HUES48 (cell line): ENCODE measurements at regions not wholly inside any gene's neighbourhood (a gene's known extent, or its start where the extent isn't known, plus 50 kb on each side); places are given as distances from the start of the nearest gene placed in this dataset.

ENCODE experiments used
- H3K27ac ChIP-seq: one replicate; pipeline ENCODE4 v1.7.0; 2013; ENCODE audit warnings: low read depth, low read length, inconsistent platforms
- H3K27me3 ChIP-seq: 2 replicates; pipeline ENCODE4 v1.6.1; 2013; ENCODE audit warnings: mild to moderate bottlenecking, low read length; ENCODE audit not compliant: control insufficient read depth, insufficient read depth
- H3K36me3 ChIP-seq: 2 replicates; pipeline ENCODE4 v1.6.1; 2013; ENCODE audit warnings: low read length; ENCODE audit not compliant: control insufficient read depth, insufficient read depth
- H3K4me1 ChIP-seq: 2 replicates; pipeline ENCODE4 v1.6.1; 2013; ENCODE audit warnings: mild to moderate bottlenecking, low read length; ENCODE audit not compliant: control insufficient read depth, insufficient read depth
- H3K4me3 ChIP-seq: 2 replicates; pipeline ENCODE4 v1.5.1; 2013; ENCODE audit warnings: mild to moderate bottlenecking, low read depth, low read length
- H3K9ac ChIP-seq: 2 replicates; pipeline ENCODE4 v1.6.1; 2013; ENCODE audit warnings: mild to moderate bottlenecking, low read depth, low read length, moderate library complexity
- H3K9me3 ChIP-seq: 2 replicates; pipeline ENCODE4 v1.6.1; 2013; ENCODE audit warnings: low read length; ENCODE audit not compliant: control insufficient read depth, insufficient read depth

GRCh38 chr10:117669122-117669521, 126.6 kb downstream of the EMX2 start:
- Histone ChIP-seq H3K36me3 (no peaks in the 10 kb centered on the region), H3K27ac (no peak overlapping the region), H3K9me3 (no peaks in the 10 kb centered on the region), H3K9ac (no peak overlapping the region), H3K4me1 (no peaks in the 10 kb centered on the region), H3K4me3 (no peak overlapping the region), H3K27me3 (no peaks in the 10 kb centered on the region)

DNA sequence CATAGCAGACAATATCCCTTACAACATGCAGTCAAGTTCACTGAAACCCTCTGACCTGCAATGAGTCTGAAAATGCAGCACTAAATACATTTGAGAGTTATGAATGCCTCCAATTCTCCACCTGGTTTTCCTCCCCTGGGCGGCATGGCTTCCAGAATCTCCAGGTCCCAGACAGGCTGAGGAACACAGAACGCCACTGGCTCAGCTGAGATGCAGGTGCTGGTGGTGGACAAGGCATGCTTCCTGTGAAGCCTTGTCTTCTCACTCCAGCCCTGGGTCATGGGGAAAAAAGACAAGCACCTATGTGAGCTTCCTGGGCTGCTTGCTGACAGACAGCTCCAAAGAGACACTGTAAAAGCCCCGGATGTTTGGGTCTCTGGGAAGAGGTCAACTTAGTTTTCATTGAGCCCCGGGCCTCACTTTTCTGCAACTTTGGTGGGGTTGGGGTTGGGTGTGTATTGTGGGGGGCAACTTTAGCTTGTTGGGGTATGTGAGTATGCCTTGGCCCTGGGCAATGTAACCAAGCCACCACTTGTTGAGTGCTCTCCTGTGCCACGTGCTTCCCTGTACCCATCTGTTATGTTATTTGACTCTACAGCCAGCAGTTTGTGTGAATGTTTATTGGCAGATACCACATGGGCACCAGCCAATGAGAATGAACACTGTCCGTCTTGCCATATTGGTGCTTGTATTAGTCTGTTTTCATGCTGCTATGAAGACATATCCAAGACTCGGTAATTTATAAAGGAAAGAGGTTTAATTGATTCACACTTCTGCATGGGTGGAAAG, 127.8 kb downstream of the EMX2 start:
- H3K27ac ChIP-seq: no peak overlapping the region
- no peaks in the 10 kb centered on the region for H3K27me3 ChIP-seq
- H3K4me3 ChIP-seq: no peak overlapping the region
- no peaks in the 10 kb centered on the region for H3K9me3 ChIP-seq
- H3K36me3 ChIP-seq: no peaks in the 10 kb centered on the region
- H3K9ac ChIP-seq: no peak overlapping the region
- H3K4me1 ChIP-seq: no peaks in the 10 kb centered on the region

DNA sequence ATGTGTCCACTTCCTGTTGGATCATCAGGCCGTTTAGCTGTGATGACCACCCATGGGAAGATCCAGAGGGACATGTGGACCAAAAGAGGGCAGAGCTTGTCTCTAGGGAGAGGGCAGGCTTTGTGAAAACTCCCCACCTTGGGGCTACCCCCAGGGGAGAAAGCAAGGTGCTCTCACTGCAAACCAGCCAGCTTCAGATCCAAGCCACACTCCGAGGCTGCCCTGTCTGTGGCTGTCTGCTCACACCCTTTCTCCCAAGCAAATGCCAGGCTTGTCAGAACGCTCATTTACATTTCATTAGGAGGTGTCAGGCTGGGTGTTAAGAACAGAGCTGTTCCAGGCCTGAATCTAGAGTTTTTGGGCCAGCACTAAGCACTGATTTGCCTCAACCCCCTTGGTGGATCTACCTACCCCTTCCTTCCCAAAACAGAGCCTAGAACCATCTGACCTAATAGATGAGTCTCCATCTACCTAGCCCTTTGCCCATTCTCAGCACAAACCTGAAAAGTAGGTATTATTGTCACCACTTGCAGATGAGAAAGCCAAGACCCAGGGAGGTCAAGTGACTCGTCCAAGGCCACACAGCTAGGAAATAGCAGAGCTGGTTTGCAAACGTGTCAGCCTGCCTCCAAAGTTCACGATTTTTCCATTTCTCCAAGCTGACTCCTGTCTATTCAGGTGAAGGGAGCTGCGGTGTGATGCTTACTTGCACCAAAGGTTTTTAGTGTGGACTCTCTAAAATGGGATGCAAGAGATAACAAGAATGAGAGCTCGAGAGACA, 130.9 kb downstream of the EMX2 start:
- Histone ChIP-seq H3K36me3 (no peaks in the 10 kb centered on the region), H3K9me3 (no peaks in the 10 kb centered on the region), H3K27me3 (no peaks in the 10 kb centered on the region), H3K4me1 (no peaks in the 10 kb centered on the region), H3K4me3 (no peak overlapping the region), H3K27ac (no peak overlapping the region), H3K9ac (no peak overlapping the region)

DNA sequence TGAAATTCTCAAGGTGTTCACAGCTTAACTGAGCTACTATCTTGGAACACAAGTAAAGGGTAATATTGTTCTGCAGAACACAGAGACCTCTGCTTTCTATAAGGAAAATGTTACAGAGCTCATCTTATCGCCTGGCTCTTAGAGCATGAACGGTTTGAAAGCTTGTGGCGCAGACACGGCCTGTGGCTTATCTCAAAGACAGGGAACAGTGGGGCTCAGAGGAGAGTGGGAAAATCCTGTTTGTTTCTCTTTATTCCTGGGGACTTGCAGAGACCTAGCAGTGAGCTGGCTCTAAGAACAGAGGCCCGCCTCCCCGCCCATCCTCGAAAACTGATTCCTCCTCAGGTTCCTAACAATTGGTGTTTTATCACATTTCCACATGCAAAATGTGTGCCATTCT, 131.7 kb downstream of the EMX2 start:
- Histone ChIP-seq H3K9ac (no peak overlapping the region), H3K4me3 (no peak overlapping the region), H3K4me1 (no peaks in the 10 kb centered on the region), H3K36me3 (no peaks in the 10 kb centered on the region), H3K9me3 (no peaks in the 10 kb centered on the region), H3K27me3 (no peaks in the 10 kb centered on the region), H3K27ac (no peak overlapping the region)

DNA sequence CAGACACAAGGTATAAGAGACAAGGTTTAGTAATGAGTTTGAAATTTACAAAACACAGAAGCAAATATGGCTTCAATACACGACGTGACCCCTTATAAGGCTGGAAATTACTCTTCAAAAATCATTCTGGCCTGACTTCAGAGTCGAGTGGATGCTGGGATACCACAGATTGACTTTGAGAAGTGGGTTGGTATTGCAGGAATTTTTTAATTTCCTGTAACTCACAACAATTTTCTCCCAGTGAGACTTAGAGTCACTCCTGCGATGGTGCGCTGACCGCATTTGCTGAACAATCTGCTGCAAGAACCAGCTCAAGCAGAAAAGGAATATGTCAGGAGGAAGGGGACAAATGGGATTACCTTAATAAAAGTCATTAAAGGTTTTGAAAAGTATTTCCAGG, 132.1 kb downstream of the EMX2 start:
- H3K9me3 ChIP-seq: no peaks in the 10 kb centered on the region
- no peak overlapping the region for H3K27ac ChIP-seq
- H3K4me3 ChIP-seq: no peak overlapping the region

GRCh38 chr10:117675514-117676055, 133.0 kb downstream of the EMX2 start:
- H3K27me3 ChIP-seq: no peaks in the 10 kb centered on the region
- no peaks in the 10 kb centered on the region for H3K36me3 ChIP-seq
- H3K4me3 ChIP-seq: no peak overlapping the region
- no peaks in the 10 kb centered on the region for H3K4me1 ChIP-seq
- no peak overlapping the region for H3K9ac ChIP-seq
- H3K9me3 ChIP-seq: no peaks in the 10 kb centered on the region
- H3K27ac ChIP-seq: no peak overlapping the region

More for the DNA sequence above, 132.1 kb downstream of the EMX2 start:
- Histone ChIP-seq H3K9ac (no peak overlapping the region), H3K27me3 (no peaks in the 10 kb centered on the region), H3K36me3 (no peaks in the 10 kb centered on the region), H3K4me1 (no peaks in the 10 kb centered on the region)

GRCh38 chr10:117677239-117677638, 134.7 kb downstream of the EMX2 start:
- Histone ChIP-seq H3K4me1 (no peaks in the 10 kb centered on the region), H3K4me3 (no peak overlapping the region), H3K27me3 (no peaks in the 10 kb centered on the region), H3K9me3 (no peaks in the 10 kb centered on the region), H3K27ac (no peak overlapping the region), H3K9ac (no peak overlapping the region), H3K36me3 (no peaks in the 10 kb centered on the region)

GRCh38 chr10:117677890-117678500, 135.4 kb downstream of the EMX2 start:
- H3K27ac ChIP-seq: no peak overlapping the region
- no peaks in the 10 kb centered on the region for H3K27me3 ChIP-seq
- no peaks in the 10 kb centered on the region for H3K9me3 ChIP-seq
- no peak overlapping the region for H3K9ac ChIP-seq
- H3K4me1 ChIP-seq: no peaks in the 10 kb centered on the region
- H3K4me3 ChIP-seq: no peak overlapping the region
- H3K36me3 ChIP-seq: no peaks in the 10 kb centered on the region

- no peak overlapping the region for H3K27ac ChIP-seq
- H3K9ac ChIP-seq: no peak overlapping the region
- H3K9me3 ChIP-seq: no peaks in the 10 kb centered on the region
- H3K27me3 ChIP-seq: no peaks in the 10 kb centered on the region
- H3K4me1 ChIP-seq: no peaks in the 10 kb centered on the region
- H3K4me3 ChIP-seq: no peak overlapping the region
- H3K36me3 ChIP-seq: no peaks in the 10 kb centered on the region
Measured at GRCh38 chr10:117680601-117681000, 138.1 kb downstream of the EMX2 start.

DNA sequence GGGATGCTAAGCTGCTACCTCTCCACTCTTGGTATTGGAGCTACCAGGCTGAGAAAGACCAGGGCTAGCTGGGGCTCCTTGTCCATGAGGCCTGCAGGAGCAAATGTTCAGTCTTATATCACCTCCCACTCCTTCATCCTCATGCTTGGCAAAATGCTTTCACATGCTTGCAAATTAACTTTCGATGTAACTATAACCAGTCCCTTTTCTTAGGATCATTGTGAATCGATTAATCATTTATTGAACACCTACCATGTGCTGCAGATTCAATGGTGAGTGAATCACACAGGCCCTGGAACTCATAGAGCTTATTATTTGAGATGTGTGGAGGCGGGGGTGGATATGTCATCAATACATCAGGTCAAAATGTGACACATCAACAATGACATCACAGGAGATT, 138.6 kb downstream of the EMX2 start:
- H3K4me1 ChIP-seq: no peaks in the 10 kb centered on the region
- no peaks in the 10 kb centered on the region for H3K36me3 ChIP-seq
- no peak overlapping the region for H3K27ac ChIP-seq
- no peak overlapping the region for H3K9ac ChIP-seq
- H3K27me3 ChIP-seq: no peaks in the 10 kb centered on the region
- no peaks in the 10 kb centered on the region for H3K9me3 ChIP-seq
- H3K4me3 ChIP-seq: no peak overlapping the region
